GM12878 (cell line): ENCODE measurements at regions not wholly inside any gene's neighbourhood (a gene's known extent, or its start where the extent isn't known, plus 50 kb on each side); places are given as distances from the start of the nearest gene placed in this dataset.

Experiments
- ATAC-seq: fragments of 200-7000 bp; cut with Tn5 transposase; 3 replicates; pipeline ENCODE4 v1.9.1; 2020; ENCODE audit warnings: mild to moderate bottlenecking, moderate library complexity
- BruUV-seq: library from RNA; stranded (reverse); fragments of 400-500 nt; replicated peaks from 2 replicates; lab custom pipeline; 2021; lab: Mats Ljungman, UMichigan
- CTCF ChIA-PET: fragments of 300-600 bp; sonication (Branson Sonifier 250); formaldehyde crosslinking; extraction: SDS; loops from one replicate; lab custom pipeline; 2021; ENCODE audit warnings: inconsistent platforms; lab: Yijun Ruan, JAX
- POLR2A ChIA-PET: fragments of 350-600 bp; formaldehyde crosslinking; extraction: SDS; loops from one replicate; lab custom pipeline; 2021; ENCODE audit warnings: inconsistent platforms; lab: Charles Lee
- RAD21 ChIA-PET: fragments of 300-600 bp; sonication (Branson Sonifier 250); formaldehyde crosslinking; loops from one replicate; lab custom pipeline; 2023; ENCODE audit warnings: antibody characterized with exemption; ENCODE audit not compliant: unreplicated experiment; lab: Charles Lee
- SMC1A ChIA-PET: fragments of 300-600 bp; sonication (Branson Sonifier 250); formaldehyde crosslinking; loops from one replicate; lab custom pipeline; 2023; ENCODE audit not compliant: unreplicated experiment, uncharacterized antibody; lab: Charles Lee
- DNase-seq: peaks from one replicate; pipeline ENCODE4 v3.0.0-alpha.2; 2011; ENCODE audit warnings: low read depth, low spot score
- FAIRE-seq: peaks from 3 replicates; lab custom pipeline; 2011; peaks lifted over from hg19 to GRCh38; lab: Jason Lieb, UNC
- H2AFZ ChIP-seq: 2 replicates; pipeline ENCODE4 v1.6.0; 2011; ENCODE audit warnings: low read depth, low read length, control low read depth; ENCODE audit not compliant: control insufficient read depth
- H3K27ac ChIP-seq: 2 replicates; pipeline ENCODE4 v1.5.1; 2011; ENCODE audit warnings: control low read depth; ENCODE audit not compliant: control insufficient read depth, insufficient read depth
- H3K27me3 ChIP-seq, 2 experiments: replicated peaks in 1 of 2; 2 replicates each; pipeline versions ENCODE4 v1.6.0 to v1.6.1; 2011; ENCODE audit warnings: low read length in 1 of 2; ENCODE audit not compliant: control insufficient read depth in 2 of 2, insufficient read depth in 2 of 2
- H3K36me3 ChIP-seq, 2 experiments: 2 replicates each; pipeline ENCODE4 v1.5.1; 2011; ENCODE audit warnings: low read length in 1 of 2; ENCODE audit not compliant: control insufficient read depth in 2 of 2, insufficient read depth in 2 of 2
- H3K4me1 ChIP-seq: 2 replicates; pipeline ENCODE4 v1.6.1; 2011; ENCODE audit warnings: mild to moderate bottlenecking, low read length, moderate library complexity, mixed read lengths; ENCODE audit not compliant: control insufficient read depth, insufficient read depth
- H3K4me2 ChIP-seq: 2 replicates; pipeline ENCODE4 v1.6.0; 2011; ENCODE audit warnings: control low read depth; ENCODE audit not compliant: control insufficient read depth, insufficient read depth
- H3K4me3 ChIP-seq: fragments of 200-600 bp; sonication (generic); 2 replicates; pipeline ENCODE4 v1.5.1; 2016
- H3K79me2 ChIP-seq: 2 replicates; pipeline ENCODE4 v1.6.0; 2011; ENCODE audit warnings: low read length; ENCODE audit not compliant: control insufficient read depth, insufficient read depth
- H3K9ac ChIP-seq: 2 replicates; pipeline ENCODE4 v1.8.0; 2011; ENCODE audit warnings: low read length, control low read depth, mixed read lengths; ENCODE audit not compliant: control insufficient read depth, insufficient read depth
- H3K9me3 ChIP-seq: replicated peaks from 3 replicates; pipeline ENCODE4 v1.5.1; 2011; ENCODE audit warnings: mild to moderate bottlenecking, low read length; ENCODE audit not compliant: control insufficient read depth, insufficient read depth
- H4K20me1 ChIP-seq: 2 replicates; pipeline ENCODE4 v1.6.0; 2011; ENCODE audit not compliant: control insufficient read depth, insufficient read depth
- BACH1 ChIP-seq: fragments of 450-650 bp; IDR thresholded peaks from 2 replicates; pipeline ENCODE4 v1.6.1; 2017; ENCODE audit warnings: mild to moderate bottlenecking, borderline replicate concordance
- BRCA1 ChIP-seq: IDR thresholded peaks from 2 replicates; pipeline ENCODE4 v1.6.1; 2011; ENCODE audit warnings: low read depth, low read length, improper control_type of control experiment
- E2F8 ChIP-seq: fragments of 450-650 bp; IDR thresholded peaks from 2 replicates; pipeline ENCODE4 v1.6.1; 2018; ENCODE audit warnings: mild to moderate bottlenecking, low read depth, moderate library complexity; ENCODE audit not compliant: partially characterized antibody
- EED ChIP-seq: sonication (generic); IDR thresholded peaks from 2 replicates; pipeline ENCODE4 v1.6.1; 2016; ENCODE audit warnings: antibody characterized with exemption, low read depth
- ESRRA ChIP-seq: IDR thresholded peaks from 2 replicates; pipeline ENCODE4 v1.6.1; 2012; ENCODE audit warnings: mild to moderate bottlenecking, low read length, improper control_type of control experiment
- FOXM1 ChIP-seq: IDR thresholded peaks from 2 replicates; pipeline ENCODE4 v1.6.1; 2012; ENCODE audit warnings: low read depth, mild to moderate bottlenecking, inconsistent platforms, low read length, moderate library complexity
- MEF2B ChIP-seq: fragments of 450-650 bp; IDR thresholded peaks from 2 replicates; pipeline ENCODE4 v1.6.1; 2018; ENCODE audit warnings: mild to moderate bottlenecking, moderate library complexity; ENCODE audit not compliant: partially characterized antibody, poor library complexity, severe bottlenecking
- MLLT1 ChIP-seq: fragments of 450-650 bp; IDR thresholded peaks from 2 replicates; pipeline ENCODE4 v1.6.1; 2016; ENCODE audit warnings: mild to moderate bottlenecking
- MYB ChIP-seq: fragments of 150-350 bp; IDR thresholded peaks from 2 replicates; pipeline ENCODE4 v1.6.1; 2014; ENCODE audit warnings: mild to moderate bottlenecking, low read depth, low read length, borderline replicate concordance
- NFIC ChIP-seq: IDR thresholded peaks from 2 replicates; pipeline ENCODE4 v1.6.1; 2012; ENCODE audit warnings: low read depth, mild to moderate bottlenecking, inconsistent platforms, low read length, moderate library complexity
- NKRF ChIP-seq: fragments of 450-650 bp; conservative IDR thresholded peaks from 2 replicates; pipeline ENCODE4 v1.6.1; 2017; ENCODE audit warnings: mild to moderate bottlenecking, moderate library complexity
- PRDM15 ChIP-seq: fragments of 450-650 bp; formaldehyde crosslinking; IDR thresholded peaks from 2 replicates; pipeline ENCODE4 v1.4.0; 2020; ENCODE audit warnings: mild to moderate bottlenecking, moderate library complexity
- SIX5 ChIP-seq: IDR thresholded peaks from 2 replicates; pipeline ENCODE4 v1.6.1; 2011; ENCODE audit warnings: mild to moderate bottlenecking, low read depth, low read length, moderate library complexity; ENCODE audit not compliant: severe bottlenecking
- SMC3 ChIP-seq: IDR thresholded peaks from 2 replicates; pipeline ENCODE4 v1.6.1; 2011; ENCODE audit warnings: low read length, improper control_type of control experiment, borderline replicate concordance
- ZNF274 ChIP-seq: IDR thresholded peaks from one replicate; pipeline ENCODE4 v1.8.0; 2011; ENCODE audit not compliant: insufficient read length, insufficient read depth
- ZNF622 ChIP-seq: fragments of 450-650 bp; IDR thresholded peaks from 2 replicates; pipeline ENCODE4 v1.6.1; 2017; ENCODE audit warnings: mild to moderate bottlenecking, inconsistent platforms
- WGBS: methylation state at CpG from one replicate; pipeline ENCODE4 v1.1.6; 2016; ENCODE audit warnings: low lambda C conversion rate; ENCODE audit not compliant: insufficient replicate concordance, insufficient coverage; ENCODE audit errors: missing lambda C conversion rate; 5-methylcytosine and 5-hydroxymethylcytosine counted together
- in situ Hi-C: fragments of 300-500 bp; cut with MboI; formaldehyde crosslinking; loops from 9 replicates; pipeline ENCODE4 v1.14.3; 2018; ENCODE audit warnings: mixed read lengths
- intact Hi-C: fragments of 100-400 bp; cut with micrococcal nuclease; formaldehyde crosslinking; loops from one replicate; pipeline ENCODE4 v1.14.2; 2022; ENCODE audit not compliant: unreplicated experiment

GRCh38 chr2:21407851-21408250 lies 284.1 kb downstream of the TDRD15 start:
- FAIRE-seq (no peak), DNase-seq (no peak), ATAC-seq (no peak)
- intact Hi-C loops = no loop called here
- no peaks in the 10 kb centered on the region for H4K20me1 ChIP-seq
- no peak overlapping the region for H2AFZ ChIP-seq
- no peaks in the 10 kb centered on the region; a peak in 1 of 4 replicates for H3K27me3 ChIP-seq
- no peak overlapping the region for H3K9ac ChIP-seq
- no peak overlapping the region for H3K4me2 ChIP-seq
- no peak overlapping the region for H3K4me3 ChIP-seq
- WGBS = 0% methylated on average over 1 of the region's 1 CpG
- in situ Hi-C loops = no loop called here
- ChIA-PET SMC1A (no interaction called here), RAD21 (no interaction called here), CTCF (no interaction called here), POLR2A (no interaction called here)
- no peaks in the 10 kb centered on the region for H3K79me2 ChIP-seq
- no peaks in the 10 kb centered on the region for H3K4me1 ChIP-seq
- no peak overlapping the region for H3K27ac ChIP-seq
- BruUV-seq = no TSS peak
- no peaks in the 10 kb centered on the region for H3K9me3 ChIP-seq
- no peaks in the 10 kb centered on the region for H3K36me3 ChIP-seq
- TF ChIP-seq NKRF (no peak), BRCA1 (no peak), MLLT1 (no peak), FOXM1 (no peak), E2F8 (no peak), EED (no peak), ESRRA (no peak), NFIC (no peak), ZNF274 (no peak), ZNF622 (no peak), MEF2B (no peak), BACH1 (no peak), SIX5 (no peak), SMC3 (no peak), MYB (no peak), PRDM15 (CRISPR knock-in tag) (no peak)
